ENCODE measurements at regions not wholly inside any gene's neighbourhood (a gene's known extent, or its start where the extent isn't known, plus 50 kb on each side); places are given as distances from the start of the nearest gene placed in this dataset.

- Histone ChIP-seq H3K79me2 (ENCODE audit: low read length) (no peaks in the 10 kb centered on the region), H3K27ac (ENCODE audit: low read length) (no peak overlapping the region), H3K36me3 (replicated peaks; ENCODE audit: insufficient read depth, low read length) (no peaks in the 10 kb centered on the region), H3K27me3 (replicated peaks; ENCODE audit: insufficient read depth, low read length) (no peaks in the 10 kb centered on the region), H3K4me3 (ENCODE audit: low read length) (no peak overlapping the region), H4K20me1 (ENCODE audit: insufficient read depth, low read length) (no peaks in the 10 kb centered on the region), H3K4me2 (ENCODE audit: low read depth, low read length) (no peak overlapping the region), H3K9me3 (replicated peaks; ENCODE audit: insufficient read depth, low read length) (no peaks in the 10 kb centered on the region), H3K4me1 (ENCODE audit: low read length) (no peaks in the 10 kb centered on the region), H3K9me2 (replicated peaks; ENCODE audit: insufficient read depth, low read length) (no peaks in the 10 kb centered on the region), H2AFZ (ENCODE audit: low read length) (no peak overlapping the region), H3F3A (ENCODE audit: insufficient read depth, low read length) (no peaks in the 10 kb centered on the region), H3K9ac (ENCODE audit: low read length) (no peak overlapping the region)
- TF ChIP-seq, protein P1, sequence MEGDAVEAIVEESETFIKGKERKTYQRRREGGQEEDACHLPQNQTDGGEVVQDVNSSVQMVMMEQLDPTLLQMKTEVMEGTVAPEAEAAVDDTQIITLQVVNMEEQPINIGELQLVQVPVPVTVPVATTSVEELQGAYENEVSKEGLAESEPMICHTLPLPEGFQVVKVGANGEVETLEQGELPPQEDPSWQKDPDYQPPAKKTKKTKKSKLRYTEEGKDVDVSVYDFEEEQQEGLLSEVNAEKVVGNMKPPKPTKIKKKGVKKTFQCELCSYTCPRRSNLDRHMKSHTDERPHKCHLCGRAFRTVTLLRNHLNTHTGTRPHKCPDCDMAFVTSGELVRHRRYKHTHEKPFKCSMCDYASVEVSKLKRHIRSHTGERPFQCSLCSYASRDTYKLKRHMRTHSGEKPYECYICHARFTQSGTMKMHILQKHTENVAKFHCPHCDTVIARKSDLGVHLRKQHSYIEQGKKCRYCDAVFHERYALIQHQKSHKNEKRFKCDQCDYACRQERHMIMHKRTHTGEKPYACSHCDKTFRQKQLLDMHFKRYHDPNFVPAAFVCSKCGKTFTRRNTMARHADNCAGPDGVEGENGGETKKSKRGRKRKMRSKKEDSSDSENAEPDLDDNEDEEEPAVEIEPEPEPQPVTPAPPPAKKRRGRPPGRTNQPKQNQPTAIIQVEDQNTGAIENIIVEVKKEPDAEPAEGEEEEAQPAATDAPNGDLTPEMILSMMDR (IDR thresholded peaks at IDR 0.05; ENCODE audit: low read length), result no peak
- TF ChIP-seq EZH2phosphoT487 (IDR thresholded peaks at IDR 0.05; ENCODE audit: low read length) (no peak), EZH2 (optimal IDR thresholded peaks at IDR 0.05; ENCODE audit: low read depth, low read length) (no peak)
- no peak for DNase-seq
Observed at GRCh38 chr2:100645695-100646429, 83.1 kb downstream of the PDCL3 start.

- H3K27ac ChIP-seq (ENCODE audit: low read length), result no peak overlapping the region
- no peaks in the 10 kb centered on the region for H4K20me1 ChIP-seq (ENCODE audit: insufficient read depth, low read length)
- H3K79me2 ChIP-seq (ENCODE audit: low read length), result no peaks in the 10 kb centered on the region
- no peak overlapping the region for H2AFZ ChIP-seq (ENCODE audit: low read length)
- H3K4me1 ChIP-seq (ENCODE audit: low read length), result no peaks in the 10 kb centered on the region
- no peak for DNase-seq
- H3K9me2 ChIP-seq (replicated peaks; ENCODE audit: insufficient read depth, low read length), result no peaks in the 10 kb centered on the region
- H3K36me3 ChIP-seq (replicated peaks; ENCODE audit: insufficient read depth, low read length), result no peaks in the 10 kb centered on the region
- no peak overlapping the region for H3K9ac ChIP-seq (ENCODE audit: low read length)
- H3K4me2 ChIP-seq (ENCODE audit: low read depth, low read length), result no peak overlapping the region
- TF ChIP-seq, protein P1 (IDR thresholded peaks at IDR 0.05; ENCODE audit: low read length), result no peak
- TF ChIP-seq EZH2phosphoT487 (IDR thresholded peaks at IDR 0.05; ENCODE audit: low read length) (no peak), EZH2 (optimal IDR thresholded peaks at IDR 0.05; ENCODE audit: low read depth, low read length) (no peak)
- H3F3A ChIP-seq (ENCODE audit: insufficient read depth, low read length), result no peaks in the 10 kb centered on the region
- no peaks in the 10 kb centered on the region for H3K9me3 ChIP-seq (replicated peaks; ENCODE audit: insufficient read depth, low read length)
- no peaks in the 10 kb centered on the region for H3K27me3 ChIP-seq (replicated peaks; ENCODE audit: insufficient read depth, low read length)
- H3K4me3 ChIP-seq (ENCODE audit: low read length), result no peak overlapping the region
Observed at GRCh38 chr2:100647709-100648108, 84.9 kb downstream of the PDCL3 start.

DNA sequence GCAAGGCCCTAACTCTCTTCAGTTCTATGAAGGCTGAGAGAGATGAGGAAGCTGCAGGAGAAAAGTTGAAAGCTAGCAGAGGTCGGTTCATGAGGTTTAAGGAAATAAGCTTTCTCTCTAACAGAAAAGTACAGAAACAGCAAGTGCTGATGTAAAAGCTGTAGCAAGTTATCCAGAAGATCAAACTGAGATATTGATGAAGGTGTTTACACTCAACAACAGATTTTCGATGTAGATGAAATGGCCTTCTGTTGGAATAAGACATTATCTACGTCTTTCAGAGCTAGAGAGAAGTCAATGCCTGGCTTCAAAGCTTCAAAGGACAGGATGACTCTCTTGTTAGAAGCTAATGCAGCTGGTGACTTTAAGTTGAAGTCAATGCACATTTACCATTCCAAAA is 87.4 kb downstream of the PDCL3 start:
- Histone ChIP-seq H3K9me2 (replicated peaks; ENCODE audit: insufficient read depth, low read length) (no peaks in the 10 kb centered on the region), H3K27ac (ENCODE audit: low read length) (no peak overlapping the region), H3K79me2 (ENCODE audit: low read length) (no peaks in the 10 kb centered on the region), H3K4me3 (ENCODE audit: low read length) (no peak overlapping the region), H4K20me1 (ENCODE audit: insufficient read depth, low read length) (no peaks in the 10 kb centered on the region), H3K9ac (ENCODE audit: low read length) (no peak overlapping the region), H3K4me2 (ENCODE audit: low read depth, low read length) (no peak overlapping the region), H3K27me3 (replicated peaks; ENCODE audit: insufficient read depth, low read length) (no peaks in the 10 kb centered on the region), H3K36me3 (replicated peaks; ENCODE audit: insufficient read depth, low read length) (no peaks in the 10 kb centered on the region), H3K4me1 (ENCODE audit: low read length) (no peaks in the 10 kb centered on the region), H2AFZ (ENCODE audit: low read length) (0 out of 2 replicates have a peak overlapping the region, but pooled peaks have one; percentile 30), H3F3A (ENCODE audit: insufficient read depth, low read length) (no peaks in the 10 kb centered on the region), H3K9me3 (replicated peaks; ENCODE audit: insufficient read depth, low read length) (no peaks in the 10 kb centered on the region)
- no peak for DNase-seq
- TF ChIP-seq, protein P1 (IDR thresholded peaks at IDR 0.05; ENCODE audit: low read length), result no peak
- TF ChIP-seq EZH2phosphoT487 (IDR thresholded peaks at IDR 0.05; ENCODE audit: low read length), result no peak
- no peak for TF ChIP-seq EZH2 (optimal IDR thresholded peaks at IDR 0.05; ENCODE audit: low read depth, low read length)

All from MM.1S (cell line).